Activated CD8-positive, alpha-beta memory T cell treated with anti-CD3 and anti-CD28 coated beads, Interleukin-2, amount 10 ng/mL, durations not matched to agents 7 days and 5 days (primary cell): ENCODE measurements at regions not wholly inside any gene's neighbourhood (a gene's known extent, or its start where the extent isn't known, plus 50 kb on each side); places are given as distances from the start of the nearest gene placed in this dataset.

Experiments
- ATAC-seq: fragments of 150-1000 bp; cut with Tn5 transposase; one replicate; pipeline ENCODE4 v1.10.0; 2021; ENCODE audit warnings: moderate library complexity
- CTCF ChIA-PET: fragments of 350-600 bp; sonication (Branson Sonifier 250); formaldehyde crosslinking; loops from one replicate; lab custom pipeline; 2021; ENCODE audit warnings: antibody characterized with exemption; lab: Charles Lee
- DNase-seq: peaks from one replicate; pipeline ENCODE4 v3.0.0-alpha.2; 2020
- H3K27ac Mint-ChIP-seq: one replicate; pipeline ENCODE4 v1.8.0; 2021; ENCODE audit warnings: mild to moderate bottlenecking, mixed read lengths
- H3K27me3 Mint-ChIP-seq: one replicate; pipeline ENCODE4 v1.8.0; 2021; ENCODE audit warnings: mixed read lengths
- H3K36me3 Mint-ChIP-seq: one replicate; pipeline ENCODE4 v1.8.0; 2021; ENCODE audit warnings: mild to moderate bottlenecking, mixed read lengths
- H3K4me1 Mint-ChIP-seq: one replicate; pipeline ENCODE4 v1.8.0; 2021; ENCODE audit warnings: mixed read lengths
- H3K4me3 Mint-ChIP-seq: one replicate; pipeline ENCODE4 v1.8.0; 2021; ENCODE audit warnings: mild to moderate bottlenecking, moderate library complexity, mixed read lengths
- H3K9me3 Mint-ChIP-seq: one replicate; pipeline ENCODE4 v1.8.0; 2022; ENCODE audit warnings: low read depth, mixed read lengths

DNA sequence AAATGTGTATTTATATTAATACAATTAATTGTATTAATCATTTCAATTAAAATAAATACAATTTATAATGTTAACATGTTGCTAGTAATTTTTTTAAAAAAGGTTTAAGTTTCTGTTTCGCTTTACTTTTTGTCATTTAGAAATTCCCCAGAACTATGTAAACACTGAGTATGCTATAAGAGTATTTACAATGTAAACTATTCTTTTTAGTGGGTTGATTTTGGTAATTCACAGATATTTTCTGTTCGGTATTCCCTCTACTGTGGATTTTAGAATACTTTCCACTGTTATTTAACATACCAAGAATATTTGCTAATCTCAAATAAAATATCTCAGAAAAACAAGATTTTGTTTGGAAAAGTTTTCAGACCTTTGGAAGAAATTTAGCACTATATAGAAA is 1564.4 kb downstream of the EFNA5 start:
- Mint-ChIP-seq H3K27me3 (no peaks in the 10 kb centered on the region), H3K4me1 (no peaks in the 10 kb centered on the region), H3K36me3 (no peaks in the 10 kb centered on the region), H3K4me3 (no peak overlapping the region), H3K9me3 (no peaks in the 10 kb centered on the region), H3K27ac (no peak overlapping the region)
- CTCF ChIA-PET = no interaction called here
- ATAC-seq (no peak), DNase-seq (no peak)

DNA sequence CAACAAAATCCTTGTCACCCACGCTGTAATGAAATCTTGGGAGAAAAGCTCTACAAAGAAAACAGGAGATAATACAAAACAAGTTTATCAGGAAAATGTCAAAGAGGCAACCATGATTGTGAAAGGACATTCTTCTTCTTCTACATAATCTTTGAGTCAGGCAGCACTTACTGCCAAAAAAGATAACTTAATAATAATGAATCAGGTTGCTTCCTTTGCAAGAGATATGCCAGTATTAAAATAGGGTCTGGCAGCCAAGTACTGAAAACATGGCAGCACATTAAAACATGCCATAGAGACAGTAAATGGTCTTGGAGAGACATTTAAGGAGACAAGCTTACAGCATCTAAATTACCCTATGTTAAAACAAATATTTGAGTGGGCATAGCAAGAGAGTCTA is 1573.4 kb downstream of the EFNA5 start:
- no peak overlapping the region for H3K27ac Mint-ChIP-seq
- H3K4me3 Mint-ChIP-seq = no peak overlapping the region
- CTCF ChIA-PET = no interaction called here
- peaks cover 3% of the 10 kb centered on the region for H3K9me3 Mint-ChIP-seq
- DNase-seq (no peak), ATAC-seq (no peak)
- H3K36me3 Mint-ChIP-seq = no peaks in the 10 kb centered on the region
- no peaks in the 10 kb centered on the region for H3K27me3 Mint-ChIP-seq
- no peaks in the 10 kb centered on the region for H3K4me1 Mint-ChIP-seq

- Mint-ChIP-seq H3K4me1 (no peaks in the 10 kb centered on the region), H3K27ac (no peak overlapping the region), H3K9me3 (peaks cover 3% of the 10 kb centered on the region), H3K4me3 (no peak overlapping the region), H3K36me3 (no peaks in the 10 kb centered on the region), H3K27me3 (no peaks in the 10 kb centered on the region)
- DNase-seq (no peak), ATAC-seq (no peak)
- CTCF ChIA-PET = no interaction called here
Measured at GRCh38 chr5:106094839-106095238, 1575.9 kb downstream of the EFNA5 start.

DNA sequence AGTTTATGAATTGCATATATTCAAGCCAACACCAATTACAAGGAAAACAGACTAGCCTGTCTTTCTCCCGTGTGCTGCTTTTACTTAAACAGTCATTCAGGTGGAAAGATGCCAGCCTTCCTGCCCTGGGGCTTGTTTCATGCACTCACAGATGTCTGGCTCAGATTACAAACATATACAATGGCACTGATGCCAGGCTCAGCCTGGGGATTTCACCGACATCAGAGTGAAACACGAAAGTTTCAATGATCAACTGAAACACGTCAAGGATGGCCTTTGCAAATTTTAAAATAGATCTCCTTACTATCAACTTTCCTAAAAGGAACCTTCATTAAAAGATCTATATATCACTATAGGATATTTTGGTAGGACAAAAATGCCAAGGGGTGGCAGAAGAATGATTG is 1576.5 kb downstream of the EFNA5 start:
- no peak for DNase-seq
- Mint-ChIP-seq H3K9me3 (no peaks in the 10 kb centered on the region), H3K27ac (no peak overlapping the region), H3K4me1 (no peaks in the 10 kb centered on the region), H3K4me3 (no peak overlapping the region), H3K27me3 (no peaks in the 10 kb centered on the region), H3K36me3 (no peaks in the 10 kb centered on the region)
- ATAC-seq = no peak
- CTCF ChIA-PET = no interaction called here

- DNase-seq (no peak), ATAC-seq (no peak)
- no peaks in the 10 kb centered on the region for H3K27me3 Mint-ChIP-seq
- no peak overlapping the region for H3K27ac Mint-ChIP-seq
- CTCF ChIA-PET = no interaction called here
- H3K4me3 Mint-ChIP-seq = no peak overlapping the region
- H3K4me1 Mint-ChIP-seq = no peaks in the 10 kb centered on the region
- H3K36me3 Mint-ChIP-seq = no peaks in the 10 kb centered on the region
- no peaks in the 10 kb centered on the region for H3K9me3 Mint-ChIP-seq
Measured at GRCh38 chr5:106093134-106093533, 1577.6 kb downstream of the EFNA5 start.

DNA sequence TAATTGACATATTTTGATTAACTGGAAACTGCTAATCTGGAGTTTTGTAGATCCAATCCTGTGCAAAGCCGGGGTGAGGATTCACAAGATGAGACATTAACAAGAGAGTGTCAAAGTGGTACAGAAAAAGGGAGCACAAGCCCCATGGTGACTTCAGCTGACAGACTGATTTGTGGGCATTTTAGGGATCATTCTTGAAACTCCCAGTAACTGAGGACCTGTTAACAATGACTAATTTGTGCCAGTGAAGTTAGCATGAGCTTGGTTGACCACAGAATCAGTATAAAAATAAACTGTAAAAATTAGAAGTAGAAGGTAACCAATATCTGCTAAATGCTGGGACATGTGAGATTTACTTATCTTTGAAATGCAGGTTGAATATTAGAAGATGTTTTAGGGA is 1578.3 kb downstream of the EFNA5 start:
- Mint-ChIP-seq H3K27ac (no peak overlapping the region), H3K4me1 (no peaks in the 10 kb centered on the region), H3K9me3 (no peaks in the 10 kb centered on the region), H3K4me3 (no peak overlapping the region), H3K36me3 (no peaks in the 10 kb centered on the region), H3K27me3 (no peaks in the 10 kb centered on the region)
- CTCF ChIA-PET = no interaction called here
- ATAC-seq = no peak
- no peak for DNase-seq

- H3K4me1 Mint-ChIP-seq = no peaks in the 10 kb centered on the region
- ATAC-seq = no peak
- H3K27ac Mint-ChIP-seq = no peak overlapping the region
- H3K4me3 Mint-ChIP-seq = no peak overlapping the region
- no peaks in the 10 kb centered on the region for H3K27me3 Mint-ChIP-seq
- no peak for DNase-seq
- H3K9me3 Mint-ChIP-seq = peaks cover 5% of the 10 kb centered on the region
- CTCF ChIA-PET = no interaction called here
- H3K36me3 Mint-ChIP-seq = no peaks in the 10 kb centered on the region
Measured at GRCh38 chr5:106089073-106089472, 1581.7 kb downstream of the EFNA5 start.

GRCh38 chr5:106088462-106088861 is 1582.3 kb downstream of the EFNA5 start:
- H3K4me1 Mint-ChIP-seq = no peaks in the 10 kb centered on the region
- DNase-seq (no peak), ATAC-seq (no peak)
- H3K27ac Mint-ChIP-seq = no peak overlapping the region
- H3K4me3 Mint-ChIP-seq = no peak overlapping the region
- no peaks in the 10 kb centered on the region for H3K27me3 Mint-ChIP-seq
- no peaks in the 10 kb centered on the region for H3K36me3 Mint-ChIP-seq
- peaks cover 5% of the 10 kb centered on the region for H3K9me3 Mint-ChIP-seq
- CTCF ChIA-PET = no interaction called here

DNA sequence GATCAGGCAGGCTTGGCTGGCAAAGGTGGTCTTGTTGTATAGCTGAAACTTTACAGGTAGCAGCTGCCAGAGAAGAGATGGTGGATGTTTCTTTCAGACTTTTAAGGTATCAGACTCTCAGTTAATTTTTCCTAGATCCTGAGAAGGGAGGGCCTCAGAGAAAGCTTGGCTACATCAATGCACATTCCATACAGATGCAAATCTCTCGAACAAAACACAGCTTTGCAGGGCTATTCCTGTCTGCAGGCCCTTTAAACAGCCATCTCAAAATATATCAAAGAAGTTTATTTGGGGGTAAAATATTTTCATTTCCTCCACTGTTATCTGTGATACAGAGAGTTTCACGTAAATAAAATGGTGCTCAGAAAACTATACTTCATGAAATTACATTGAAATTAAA is 1584.4 kb downstream of the EFNA5 start:
- no peaks in the 10 kb centered on the region for H3K36me3 Mint-ChIP-seq
- no peak overlapping the region for H3K4me3 Mint-ChIP-seq
- H3K27me3 Mint-ChIP-seq = no peaks in the 10 kb centered on the region
- peaks cover 5% of the 10 kb centered on the region for H3K9me3 Mint-ChIP-seq
- no peak overlapping the region for H3K27ac Mint-ChIP-seq
- CTCF ChIA-PET = no interaction called here
- DNase-seq = no peak
- H3K4me1 Mint-ChIP-seq = no peaks in the 10 kb centered on the region
- ATAC-seq = no peak

- no peak for ATAC-seq
- Mint-ChIP-seq H3K9me3 (peaks cover 5% of the 10 kb centered on the region), H3K4me3 (no peak overlapping the region), H3K36me3 (no peaks in the 10 kb centered on the region), H3K27me3 (no peaks in the 10 kb centered on the region), H3K4me1 (no peaks in the 10 kb centered on the region), H3K27ac (no peak overlapping the region)
- DNase-seq = no peak
- CTCF ChIA-PET = interaction anchor here (0.6 kb wide), 1 partner anchor 889 kb away, joined by 3 read pairs; no protein-coding TSS in a partner anchor
Measured at GRCh38 chr5:106085556-106085955, 1585.2 kb downstream of the EFNA5 start.

- H3K27ac Mint-ChIP-seq = no peak overlapping the region
- DNase-seq (no peak), ATAC-seq (no peak)
- H3K4me3 Mint-ChIP-seq = no peak overlapping the region
- no peaks in the 10 kb centered on the region for H3K27me3 Mint-ChIP-seq
- peaks cover 5% of the 10 kb centered on the region for H3K9me3 Mint-ChIP-seq
- CTCF ChIA-PET = interaction anchor here (0.6 kb wide), 1 partner anchor 888 kb away, joined by 3 read pairs; no protein-coding TSS in a partner anchor
- no peaks in the 10 kb centered on the region for H3K36me3 Mint-ChIP-seq
- H3K4me1 Mint-ChIP-seq = no peaks in the 10 kb centered on the region
Measured at GRCh38 chr5:106085136-106085535, 1585.6 kb downstream of the EFNA5 start.

GRCh38 chr5:106080535-106080934 is 1590.2 kb downstream of the EFNA5 start:
- peaks cover 5% of the 10 kb centered on the region for H3K9me3 Mint-ChIP-seq
- H3K4me1 Mint-ChIP-seq = no peaks in the 10 kb centered on the region
- no peak for DNase-seq
- no peak overlapping the region for H3K4me3 Mint-ChIP-seq
- CTCF ChIA-PET = no interaction called here
- no peak overlapping the region for H3K27ac Mint-ChIP-seq
- no peak for ATAC-seq
- no peaks in the 10 kb centered on the region for H3K27me3 Mint-ChIP-seq
- H3K36me3 Mint-ChIP-seq = no peaks in the 10 kb centered on the region

GRCh38 chr5:106076655-106077054 is 1594.1 kb downstream of the EFNA5 start:
- CTCF ChIA-PET = no interaction called here
- H3K36me3 Mint-ChIP-seq = no peaks in the 10 kb centered on the region
- no peaks in the 10 kb centered on the region for H3K4me1 Mint-ChIP-seq
- peaks cover 3% of the 10 kb centered on the region for H3K9me3 Mint-ChIP-seq
- DNase-seq (no peak), ATAC-seq (no peak)
- H3K27ac Mint-ChIP-seq = no peak overlapping the region
- no peak overlapping the region for H3K4me3 Mint-ChIP-seq
- no peaks in the 10 kb centered on the region for H3K27me3 Mint-ChIP-seq

GRCh38 chr5:106072208-106072607 is 1598.5 kb downstream of the EFNA5 start:
- no peak for DNase-seq
- H3K4me1 Mint-ChIP-seq = no peaks in the 10 kb centered on the region
- H3K36me3 Mint-ChIP-seq = no peaks in the 10 kb centered on the region
- H3K27me3 Mint-ChIP-seq = no peaks in the 10 kb centered on the region
- ATAC-seq = no peak
- H3K9me3 Mint-ChIP-seq = peaks cover 4% of the 10 kb centered on the region
- no peak overlapping the region for H3K27ac Mint-ChIP-seq
- no peak overlapping the region for H3K4me3 Mint-ChIP-seq
- CTCF ChIA-PET = no interaction called here

GRCh38 chr5:106047341-106047740 is 1623.4 kb downstream of the EFNA5 start:
- Mint-ChIP-seq H3K4me3 (no peak overlapping the region), H3K27ac (no peak overlapping the region), H3K36me3 (no peaks in the 10 kb centered on the region), H3K27me3 (no peaks in the 10 kb centered on the region), H3K4me1 (no peaks in the 10 kb centered on the region), H3K9me3 (peaks cover 9% of the 10 kb centered on the region)
- no peak for ATAC-seq
- CTCF ChIA-PET = no interaction called here
- DNase-seq = no peak
